GM19025 (cell line): ENCODE measurements at regions not wholly inside any gene's neighbourhood (a gene's known extent, or its start where the extent isn't known, plus 50 kb on each side); places are given as distances from the start of the nearest gene placed in this dataset.
"Not testable (repeated sequence)": the region's sequence is repeated elsewhere in the genome, so short reads cannot be mapped to it uniquely, and the experiment has no call there.

Experiments
- ATAC-seq: cut with Tn5 transposase; IDR thresholded peaks from one replicate; pipeline ENCODE4 v1.9.1; 2021; ENCODE audit warnings: mild to moderate bottlenecking, low read depth, moderate library complexity; ENCODE audit not compliant: unreplicated experiment

DNA sequence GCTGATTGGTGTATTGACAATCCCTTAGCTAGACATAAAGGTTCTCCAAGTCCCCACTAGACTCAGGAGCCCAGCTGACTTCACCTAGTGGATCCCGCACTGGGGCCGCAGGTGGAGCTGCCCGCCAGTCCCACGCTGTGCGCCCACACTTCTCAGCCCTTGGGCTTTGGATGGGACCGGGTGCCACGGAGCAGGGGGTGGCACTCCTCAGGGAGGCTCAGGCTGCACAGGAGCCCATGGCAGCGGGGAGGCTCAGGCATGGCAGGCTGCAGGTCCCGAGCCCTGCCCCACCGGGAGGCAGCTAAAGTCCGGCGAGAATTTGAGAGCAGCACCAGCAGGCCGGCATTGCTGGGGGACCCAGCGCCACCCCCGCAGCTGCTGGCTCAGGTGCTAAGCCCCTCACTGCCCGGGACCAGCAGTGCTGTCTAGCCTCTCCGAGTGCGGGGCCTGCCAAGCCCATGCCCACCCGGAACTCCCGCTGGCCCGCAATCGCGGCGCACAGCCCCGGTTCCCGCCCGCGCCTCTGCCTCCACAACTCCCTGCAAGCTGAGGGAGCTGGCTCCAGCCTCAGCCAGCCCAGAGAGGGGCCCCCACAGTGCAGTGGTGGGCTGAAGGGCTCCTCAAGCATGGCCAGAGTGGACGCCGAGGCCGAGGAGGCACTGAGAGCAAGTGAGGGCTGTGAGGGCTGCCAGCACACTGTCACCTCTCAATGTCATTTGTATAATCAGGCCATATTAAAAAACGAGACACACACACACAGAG is 437.2 kb downstream of the CSNK1G3 start:
- ATAC-seq: no peak

GRCh38 chr5:123947797-123948196 is 435.8 kb downstream of the CSNK1G3 start:
- no peak for ATAC-seq

DNA sequence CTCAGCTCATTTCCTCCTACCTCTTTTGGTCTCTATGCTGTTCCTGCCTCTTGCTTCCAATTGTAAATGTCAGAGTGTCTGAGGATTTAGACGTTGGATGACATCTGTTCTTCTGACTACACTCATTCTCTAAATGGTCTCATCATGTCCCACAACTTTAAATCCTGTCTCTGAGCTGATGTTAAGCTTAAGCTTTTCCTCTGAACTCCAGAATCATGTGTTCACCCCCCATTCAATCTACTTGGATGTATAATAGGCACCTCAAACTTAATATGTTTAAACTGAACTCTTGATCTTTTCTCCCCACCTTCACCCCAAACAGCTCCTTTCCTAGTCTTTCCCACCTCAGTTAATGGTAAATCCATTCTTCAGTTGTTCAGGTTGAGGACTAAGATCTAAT is 433.6 kb downstream of the CSNK1G3 start:
- ATAC-seq: no peak

DNA sequence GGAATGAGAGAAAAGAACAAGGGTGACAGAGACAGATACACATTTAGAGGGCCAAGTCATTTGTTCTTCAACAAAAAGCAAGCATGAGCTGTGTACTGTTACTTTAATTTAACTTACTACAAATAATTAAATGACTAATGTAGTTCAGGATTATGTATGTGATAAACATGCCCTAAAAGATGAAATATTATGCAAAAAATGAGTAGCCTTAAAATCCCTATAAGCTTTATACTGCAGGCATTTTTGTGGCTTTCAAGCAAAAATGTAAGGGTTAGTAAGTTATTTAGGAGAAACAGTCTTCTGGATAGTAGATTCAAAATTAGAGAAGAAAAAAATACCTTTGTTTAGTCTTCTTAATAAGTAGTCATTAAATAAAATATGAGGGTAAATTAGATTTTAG is 431.2 kb downstream of the CSNK1G3 start:
- no peak for ATAC-seq

GRCh38 chr5:123940416-123940815 is 428.4 kb downstream of the CSNK1G3 start:
- ATAC-seq: no peak

DNA sequence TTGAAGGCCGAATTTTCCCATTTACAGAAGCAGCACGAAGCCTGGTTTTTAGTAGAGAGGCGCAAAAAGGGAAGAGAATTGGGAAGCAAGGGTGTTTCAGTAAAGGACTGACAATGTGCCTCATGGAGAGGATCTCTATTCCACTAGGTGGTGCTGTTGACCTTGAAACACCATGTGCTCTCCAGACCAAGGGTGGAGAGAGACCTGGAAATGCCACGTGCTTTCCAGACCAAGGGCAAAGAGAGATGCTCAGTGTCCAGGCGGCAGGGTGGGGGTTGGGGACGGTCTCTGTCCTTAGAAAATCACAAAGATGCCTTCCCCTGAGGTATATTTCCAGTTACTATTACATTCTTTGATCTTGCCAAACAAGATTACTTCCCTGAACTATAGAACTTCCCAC is 425.3 kb downstream of the CSNK1G3 start:
- no peak for ATAC-seq

DNA sequence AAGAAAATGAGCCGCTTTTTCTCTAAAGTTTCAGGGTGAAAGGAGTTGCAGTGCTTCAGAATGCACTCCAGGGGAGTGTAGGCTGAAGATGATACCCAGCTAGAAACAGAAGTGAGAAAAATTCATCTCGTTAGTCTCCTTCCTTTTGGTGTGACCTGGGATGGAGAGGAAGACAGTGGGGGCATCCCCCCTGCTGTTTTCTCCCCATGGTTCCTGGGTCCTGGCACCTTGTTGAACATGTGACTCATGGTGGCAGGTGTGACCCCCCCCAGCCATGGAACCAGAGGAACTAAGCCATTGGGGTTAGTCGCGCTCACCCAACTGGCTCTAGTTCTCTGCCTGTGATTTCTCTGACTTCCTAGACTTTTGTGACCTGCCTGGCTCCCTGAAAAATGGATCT is 424.6 kb downstream of the CSNK1G3 start:
- ATAC-seq: no peak

DNA sequence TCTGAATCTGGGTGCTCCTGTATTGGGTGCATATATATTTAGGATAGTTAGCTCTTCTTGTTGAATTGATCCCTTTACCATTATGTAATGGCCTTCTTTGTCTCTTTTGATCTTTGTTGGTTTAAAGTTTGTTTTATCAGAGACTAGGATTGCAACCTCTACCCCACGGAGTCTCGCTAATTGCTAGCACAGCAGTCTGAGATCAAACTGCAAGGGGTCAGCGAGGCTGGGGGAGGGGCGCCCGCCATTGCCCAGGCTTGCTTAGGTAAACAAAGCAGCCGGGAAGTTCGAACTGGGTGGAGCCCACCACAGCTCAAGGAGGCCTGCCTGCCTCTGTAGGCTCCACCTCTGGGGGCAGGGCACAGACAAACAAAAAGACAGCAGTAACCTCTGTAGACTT is 421.8 kb downstream of the CSNK1G3 start:
- not testable (repeated sequence) for ATAC-seq

DNA sequence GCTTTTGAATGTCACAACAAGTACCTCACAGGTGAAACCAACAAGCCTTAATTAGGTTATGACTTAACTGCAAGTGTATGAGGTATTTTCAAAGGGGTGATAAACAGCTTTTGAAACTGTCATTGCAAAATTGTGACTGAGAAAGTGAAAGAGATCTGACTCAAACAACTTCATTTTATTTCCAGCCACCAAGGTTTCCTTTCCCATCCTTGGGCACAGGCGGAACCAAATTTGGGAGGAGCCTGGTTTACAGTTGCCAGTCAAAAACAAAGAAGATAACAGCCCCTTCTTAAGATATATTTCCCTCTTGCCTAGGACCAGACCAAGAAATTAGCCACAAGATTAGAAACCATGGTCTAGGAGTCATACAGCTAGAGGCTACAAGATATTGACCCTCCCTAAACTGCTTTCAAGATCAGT is 417.1 kb downstream of the CSNK1G3 start:
- no peak for ATAC-seq

DNA sequence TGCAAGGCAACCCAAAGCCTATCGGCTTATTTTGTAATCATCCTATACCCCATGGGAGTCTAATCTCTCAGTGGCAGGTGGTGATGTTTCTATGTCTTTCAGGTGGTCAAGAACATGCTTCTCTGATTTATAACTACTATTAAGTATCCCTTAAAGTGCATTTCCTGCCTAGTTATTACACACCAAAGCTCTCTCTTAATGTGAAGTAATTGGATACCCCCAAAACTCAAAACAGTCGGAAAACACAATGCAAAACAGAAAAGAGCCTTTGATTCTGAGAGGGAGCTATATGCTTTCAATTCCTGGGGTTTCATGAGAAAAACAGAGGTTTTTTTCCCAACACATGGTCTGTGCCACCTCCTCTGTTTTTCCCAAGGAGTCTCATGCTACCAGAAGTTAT is 416.4 kb downstream of the CSNK1G3 start:
- ATAC-seq: no peak

- no peak for ATAC-seq
Measured at GRCh38 chr5:123921193-123921592, 409.2 kb downstream of the CSNK1G3 start.

GRCh38 chr5:123916345-123917121 is 404.6 kb downstream of the CSNK1G3 start:
- no peak for ATAC-seq

GRCh38 chr5:123914333-123914732 is 402.4 kb downstream of the CSNK1G3 start:
- ATAC-seq: no peak

DNA sequence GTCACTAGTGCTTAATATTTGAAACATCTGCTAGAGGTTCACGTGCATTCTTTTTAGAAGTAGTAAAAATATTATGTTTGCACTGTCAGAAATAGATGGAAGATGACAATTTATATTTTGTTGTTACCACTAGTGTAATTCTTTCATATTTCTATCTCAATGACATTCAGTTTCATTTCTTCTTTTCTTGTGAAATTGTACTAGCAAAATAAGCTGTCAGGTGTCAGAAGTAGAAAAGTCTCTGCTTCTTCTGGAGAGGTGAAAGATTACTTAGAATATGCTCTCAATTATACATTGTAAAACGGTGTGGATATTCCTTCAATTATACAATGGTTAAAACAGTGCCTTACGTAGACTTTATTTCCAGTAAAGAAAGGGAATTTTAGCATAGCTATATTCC is 395.4 kb downstream of the CSNK1G3 start:
- no peak for ATAC-seq

DNA sequence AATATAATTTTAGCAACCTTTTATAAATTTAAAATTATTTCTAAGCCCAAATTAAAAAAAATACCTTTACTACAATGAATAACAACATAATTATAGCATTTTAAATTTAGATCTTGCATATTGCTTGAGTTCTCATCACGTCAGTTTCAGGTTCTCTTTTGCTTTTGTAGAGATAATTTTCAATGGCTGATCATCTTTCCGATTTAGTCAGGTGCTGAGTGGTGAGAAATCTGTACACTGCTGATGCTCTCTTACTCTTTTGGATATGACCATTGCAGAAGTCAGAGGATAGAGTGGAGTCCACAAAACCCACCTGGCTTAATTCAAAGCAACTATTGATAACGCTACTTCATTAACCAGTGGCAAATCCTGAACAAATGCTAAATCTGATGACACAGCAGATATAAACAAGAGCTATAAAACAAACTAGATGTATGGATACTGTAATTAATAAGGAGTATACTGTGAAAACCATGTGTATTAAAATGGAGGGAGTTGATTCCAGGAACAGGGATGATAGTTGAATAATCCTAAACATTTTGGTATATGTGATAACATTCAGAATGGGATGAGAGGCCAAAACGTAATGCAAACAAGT is 394.8 kb downstream of the CSNK1G3 start:
- ATAC-seq: no peak

GRCh38 chr5:123885081-123885480 is 373.1 kb downstream of the CSNK1G3 start:
- ATAC-seq: no peak

GRCh38 chr5:123882965-123883345 is 371.0 kb downstream of the CSNK1G3 start:
- ATAC-seq: no peak

DNA sequence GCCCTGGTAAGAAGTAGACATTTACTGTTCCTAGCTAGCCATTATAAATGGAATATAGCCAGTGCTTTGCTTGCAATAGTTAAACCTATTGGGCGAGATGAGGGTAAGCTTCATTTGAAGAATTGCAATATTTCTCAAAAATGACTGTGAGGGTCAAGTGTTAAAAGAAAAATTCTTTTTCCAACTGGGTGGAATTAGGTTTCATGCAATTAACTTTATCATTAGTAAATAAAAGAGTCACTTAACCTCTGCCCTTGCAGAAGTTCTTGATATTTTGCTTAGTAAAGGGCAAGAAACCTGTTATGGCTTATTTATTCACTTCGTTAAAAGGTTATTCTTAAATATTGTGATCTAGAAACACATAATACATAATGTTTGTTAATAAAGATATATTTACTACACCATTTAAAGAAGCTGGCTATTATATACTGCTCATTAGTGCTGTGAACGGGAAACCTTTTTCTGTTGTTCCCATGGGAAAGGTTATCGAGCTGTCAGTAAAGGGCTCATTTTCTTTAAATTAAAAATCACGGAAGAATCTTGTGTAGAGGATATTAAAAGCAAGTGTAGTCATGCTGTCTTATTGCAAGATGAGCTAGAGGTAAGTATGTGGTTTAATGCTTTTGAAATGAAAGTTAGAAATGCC is 370.5 kb downstream of the CSNK1G3 start:
- ATAC-seq: no peak

DNA sequence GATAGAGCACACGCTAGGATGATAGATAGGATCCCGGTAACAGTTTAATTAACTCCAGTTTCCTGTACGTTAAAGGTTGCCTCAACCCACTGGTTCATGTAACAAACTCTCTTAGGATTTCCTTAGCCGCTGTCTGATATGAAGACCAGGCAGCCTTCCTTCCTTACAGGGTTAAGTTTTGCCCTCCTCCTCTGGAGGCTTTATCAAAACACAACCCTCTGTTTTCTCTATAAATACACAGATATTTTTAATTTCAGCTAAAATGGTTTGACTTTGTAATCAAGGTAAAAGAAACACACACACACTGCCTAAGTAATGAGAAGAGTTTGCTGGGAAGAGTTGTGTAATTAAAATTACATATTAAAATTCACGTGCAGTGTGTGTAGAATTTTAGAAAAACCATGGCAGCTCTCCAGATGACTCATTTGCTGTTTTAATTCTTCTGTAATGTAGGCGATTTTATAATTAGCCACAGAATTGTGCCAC is 369.8 kb downstream of the CSNK1G3 start:
- no peak for ATAC-seq

DNA sequence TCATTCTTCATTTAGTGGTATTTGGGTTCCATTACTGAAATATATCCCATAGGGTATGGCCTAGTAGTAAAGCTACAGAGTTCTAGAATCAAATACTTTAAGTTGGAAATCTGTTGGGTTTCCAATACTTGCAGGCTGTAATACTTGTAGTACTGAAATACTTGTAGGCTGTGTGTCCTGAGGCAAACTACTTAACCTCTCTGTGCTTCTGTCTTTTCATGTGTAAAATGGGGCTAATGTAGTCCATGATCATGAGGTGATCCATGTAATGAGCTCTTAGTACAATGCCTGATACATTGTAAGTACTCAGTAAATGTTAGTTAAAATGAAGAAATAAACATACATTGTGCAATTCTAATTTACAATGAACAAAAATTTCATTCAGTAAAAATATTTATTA is 368.9 kb downstream of the CSNK1G3 start:
- no peak for ATAC-seq

- no peak for ATAC-seq
Measured at GRCh38 chr5:123879071-123879470, 367.1 kb downstream of the CSNK1G3 start.
